DND-41 (cell line): ENCODE measurements at regions not wholly inside any gene's neighbourhood (a gene's known extent, or its start where the extent isn't known, plus 50 kb on each side); places are given as distances from the start of the nearest gene placed in this dataset.

ENCODE experiments used
- ATAC-seq: fragments of 200-7000 bp; cut with Tn5 transposase; 3 replicates; pipeline ENCODE4 v1.9.1; 2021; ENCODE audit warnings: low read depth; ENCODE audit not compliant: insufficient read depth
- DNase-seq: peaks from one replicate; pipeline ENCODE4 v3.0.0-alpha.2; 2020
- H2AFZ ChIP-seq: 2 replicates; pipeline ENCODE4 v1.6.0; 2012; ENCODE audit warnings: low read depth, low read length
- H3K27ac ChIP-seq: 2 replicates; pipeline ENCODE4 v1.5.1; 2012; ENCODE audit warnings: low read length, inconsistent platforms
- H3K27me3 ChIP-seq: fragments of 200-600 bp; sonication (generic); 2 replicates; pipeline ENCODE4 v1.6.0; 2012; ENCODE audit warnings: low read length, mild to moderate bottlenecking, inconsistent platforms; ENCODE audit not compliant: insufficient read depth, poor library complexity
- H3K36me3 ChIP-seq: 2 replicates; pipeline ENCODE4 v1.5.1; 2012; ENCODE audit warnings: low read length, inconsistent platforms; ENCODE audit not compliant: insufficient read depth
- H3K4me1 ChIP-seq: 2 replicates; pipeline ENCODE4 v1.5.1; 2012; ENCODE audit warnings: mild to moderate bottlenecking, low read length; ENCODE audit not compliant: insufficient read depth
- H3K4me2 ChIP-seq: 2 replicates; pipeline ENCODE4 v1.6.0; 2012; ENCODE audit warnings: mild to moderate bottlenecking, moderate library complexity, low read length, inconsistent platforms; ENCODE audit not compliant: insufficient read depth
- H3K4me3 ChIP-seq, 2 experiments: fragments of 200-600 bp in 1 of 2; shearing (Covaris generic) in 1 of 2; 2 replicates each; pipeline ENCODE4 v1.5.1; 2012 to 2016; ENCODE audit warnings: inconsistent platforms in 2 of 2, low read length in 2 of 2, mild to moderate bottlenecking in 2 of 2, low read depth in 1 of 2, moderate library complexity in 1 of 2
- H3K79me2 ChIP-seq: 2 replicates; pipeline ENCODE4 v1.6.0; 2012; ENCODE audit warnings: low read length, inconsistent platforms; ENCODE audit not compliant: insufficient read depth
- H3K9ac ChIP-seq: 2 replicates; pipeline ENCODE4 v1.6.0; 2012; ENCODE audit warnings: low read depth, mild to moderate bottlenecking, inconsistent platforms, low read length, moderate library complexity
- H3K9me3 ChIP-seq: 2 replicates; pipeline ENCODE4 v1.5.1; 2012; ENCODE audit warnings: low read length, moderate library complexity, mild to moderate bottlenecking, inconsistent platforms; ENCODE audit not compliant: insufficient read depth, severe bottlenecking
- H4K20me1 ChIP-seq: 2 replicates; pipeline ENCODE4 v1.6.0; 2012; ENCODE audit warnings: low read length; ENCODE audit not compliant: insufficient read depth
- CTCF ChIP-seq: IDR thresholded peaks from 2 replicates; pipeline ENCODE4 v1.5.1; 2012; ENCODE audit warnings: borderline replicate concordance, low read length, moderate library complexity, mild to moderate bottlenecking; ENCODE audit not compliant: poor library complexity, severe bottlenecking; ENCODE audit errors: extremely low read depth
- EZH2 ChIP-seq: IDR thresholded peaks from 3 replicates; pipeline ENCODE4 v1.6.1; 2012; ENCODE audit warnings: borderline replicate concordance, low read depth, mild to moderate bottlenecking, moderate library complexity, low read length, inconsistent platforms; ENCODE audit not compliant: severe bottlenecking

- H3K4me2 ChIP-seq = no peak overlapping the region
- DNase-seq (no peak), ATAC-seq (no peak)
- H3K27ac ChIP-seq = no peak overlapping the region
- no peaks in the 10 kb centered on the region for H3K9me3 ChIP-seq
- H4K20me1 ChIP-seq = no peaks in the 10 kb centered on the region
- H3K27me3 ChIP-seq = no peaks in the 10 kb centered on the region
- H3K4me3 ChIP-seq = no peak overlapping the region
- no peaks in the 10 kb centered on the region for H3K36me3 ChIP-seq
- H3K79me2 ChIP-seq = no peaks in the 10 kb centered on the region
- no peak overlapping the region for H2AFZ ChIP-seq
- no peak overlapping the region for H3K9ac ChIP-seq
- no peaks in the 10 kb centered on the region for H3K4me1 ChIP-seq
- TF ChIP-seq EZH2 = no peak
- peak; percentile 58 for TF ChIP-seq CTCF
These were observed 73.3 kb downstream of the TASL start for GRCh38 chrX:30504309-30504708.

GRCh38 chrX:30495468-30495867 lies 82.1 kb downstream of the TASL start:
- Histone ChIP-seq H4K20me1 (no peaks in the 10 kb centered on the region), H3K9me3 (no peaks in the 10 kb centered on the region), H3K4me1 (no peaks in the 10 kb centered on the region), H3K79me2 (no peaks in the 10 kb centered on the region), H3K4me3 (no peak overlapping the region), H3K27me3 (no peaks in the 10 kb centered on the region), H3K9ac (no peak overlapping the region), H3K4me2 (no peak overlapping the region), H3K27ac (no peak overlapping the region), H2AFZ (no peak overlapping the region), H3K36me3 (no peaks in the 10 kb centered on the region)
- ATAC-seq (no peak), DNase-seq (no peak)
- no peak for TF ChIP-seq CTCF
- TF ChIP-seq EZH2 = no peak

- no peak overlapping the region for H2AFZ ChIP-seq
- ATAC-seq = no peak
- TF ChIP-seq CTCF (no peak), EZH2 (no peak)
- no peak for DNase-seq
- no peak overlapping the region for H3K4me2 ChIP-seq
- no peak overlapping the region for H3K9ac ChIP-seq
- no peak overlapping the region for H3K27ac ChIP-seq
- H3K4me1 ChIP-seq = no peaks in the 10 kb centered on the region
- no peaks in the 10 kb centered on the region for H3K36me3 ChIP-seq
- no peaks in the 10 kb centered on the region for H3K27me3 ChIP-seq
- no peaks in the 10 kb centered on the region for H3K79me2 ChIP-seq
- no peak overlapping the region for H3K4me3 ChIP-seq
- H3K9me3 ChIP-seq = no peaks in the 10 kb centered on the region
- H4K20me1 ChIP-seq = no peaks in the 10 kb centered on the region
These were observed 84.2 kb downstream of the TASL start for GRCh38 chrX:30493348-30493747.

GRCh38 chrX:30489323-30489722 lies 88.2 kb downstream of the TASL start:
- ATAC-seq (no peak), DNase-seq (peak; percentile 3)
- no peaks in the 10 kb centered on the region for H4K20me1 ChIP-seq
- no peaks in the 10 kb centered on the region for H3K36me3 ChIP-seq
- TF ChIP-seq CTCF (peak; percentile 18), EZH2 (no peak)
- H3K4me1 ChIP-seq = no peaks in the 10 kb centered on the region
- H3K9me3 ChIP-seq = no peaks in the 10 kb centered on the region
- H2AFZ ChIP-seq = no peak overlapping the region
- no peak overlapping the region for H3K9ac ChIP-seq
- no peak overlapping the region for H3K27ac ChIP-seq
- no peaks in the 10 kb centered on the region for H3K79me2 ChIP-seq
- no peak overlapping the region for H3K4me3 ChIP-seq
- H3K27me3 ChIP-seq = no peaks in the 10 kb centered on the region
- no peak overlapping the region for H3K4me2 ChIP-seq
